Stimulated activated CD8-positive, alpha-beta memory T cell treated with anti-CD3 and anti-CD28 coated beads, Interleukin-4, amount 100 ng/mL, for 24 hours (primary cell): ENCODE measurements at regions not wholly inside any gene's neighbourhood (a gene's known extent, or its start where the extent isn't known, plus 50 kb on each side); places are given as distances from the start of the nearest gene placed in this dataset.
"Not testable (repeated sequence)": the region's sequence is repeated elsewhere in the genome, so short reads cannot be mapped to it uniquely, and the experiment has no call there.

ENCODE experiments used
- DNase-seq: peaks from one replicate; pipeline ENCODE4 v3.0.0-alpha.2; 2020; ENCODE audit warnings: low read depth

DNA sequence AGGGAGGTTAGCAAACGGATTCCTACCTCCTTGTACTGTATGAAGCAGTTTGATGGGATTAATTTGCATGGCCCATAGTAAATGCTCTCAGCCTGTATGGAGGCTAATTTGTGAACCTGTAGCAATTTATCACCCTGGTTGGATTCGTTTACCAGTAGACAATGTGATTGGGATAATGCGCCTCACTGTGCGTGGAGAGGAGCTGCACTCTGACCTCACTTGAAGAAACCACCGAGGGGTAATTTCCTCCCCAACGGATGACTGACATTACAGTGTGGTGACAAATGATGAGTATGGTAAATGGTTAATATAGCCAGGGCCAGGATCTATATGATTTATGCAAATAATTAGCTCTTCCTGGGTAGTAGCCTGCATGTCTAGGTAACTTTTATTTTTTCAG, 479.1 kb upstream of the RBFOX1 start:
- DNase-seq, result no peak

GRCh38 chr16:6852643-6853225, 479.9 kb upstream of the RBFOX1 start:
- no peak for DNase-seq

DNA sequence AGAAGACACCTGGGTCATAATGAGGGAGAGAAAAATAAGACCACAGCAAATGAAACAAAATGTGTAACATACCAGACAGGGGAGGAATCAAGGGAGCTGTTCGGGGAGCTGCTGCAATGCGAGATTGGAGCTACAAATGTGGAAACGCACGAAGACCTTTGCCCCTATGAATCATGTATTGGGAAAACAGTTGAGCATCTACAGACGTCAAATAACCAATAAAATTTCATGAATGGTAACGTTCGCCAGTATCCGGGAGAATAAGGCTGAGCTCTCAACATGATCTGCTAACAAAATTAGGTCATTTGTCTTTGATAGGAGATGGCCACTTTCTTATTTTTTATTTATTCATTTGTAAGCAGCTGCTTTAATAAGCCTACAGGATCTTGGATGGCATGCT, 486.2 kb upstream of the RBFOX1 start:
- no peak for DNase-seq

DNA sequence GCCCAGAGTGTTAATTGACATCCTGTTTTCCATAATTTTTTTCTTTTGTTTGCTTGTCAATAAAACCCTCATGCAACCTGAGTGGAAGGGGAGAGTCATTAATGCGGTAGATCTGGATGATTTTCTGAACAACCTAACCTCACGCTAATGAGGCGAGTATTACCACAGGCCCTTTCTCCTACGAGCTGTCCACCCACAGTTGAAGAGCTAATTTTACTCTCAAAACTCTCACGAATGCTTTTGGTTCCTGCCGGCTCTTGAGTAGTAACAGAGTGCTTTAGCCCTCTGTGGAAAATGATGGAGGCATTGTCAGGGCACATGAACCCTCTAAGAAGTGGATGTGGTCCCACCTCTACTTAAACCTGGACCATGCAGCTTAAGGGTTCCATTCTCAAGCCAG, 491.3 kb upstream of the RBFOX1 start:
- DNase-seq, result no peak

- no peak for DNase-seq
Measured at GRCh38 chr16:6837722-6838121, 494.9 kb upstream of the RBFOX1 start.

DNA sequence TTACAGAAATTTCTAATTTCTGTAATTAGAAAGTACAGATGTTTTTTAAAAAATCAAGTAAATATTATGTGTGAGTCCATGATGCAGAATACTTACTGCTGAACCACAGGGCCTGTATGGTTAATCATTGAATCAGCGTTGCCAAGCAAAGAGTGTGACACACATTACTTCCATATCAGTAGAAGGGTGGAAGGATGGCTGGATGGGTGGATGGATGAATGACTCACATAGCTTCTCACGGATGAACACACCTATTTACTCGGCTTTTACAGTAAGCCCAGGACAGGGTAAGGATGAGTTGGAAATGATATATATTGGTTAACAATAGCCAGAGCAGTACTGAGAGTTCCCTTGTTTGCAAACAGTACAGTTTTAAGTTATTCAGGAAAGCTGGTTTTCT, 495.9 kb upstream of the RBFOX1 start:
- DNase-seq, result no peak

GRCh38 chr16:6835941-6836340, 496.7 kb upstream of the RBFOX1 start:
- DNase-seq, result no peak

DNA sequence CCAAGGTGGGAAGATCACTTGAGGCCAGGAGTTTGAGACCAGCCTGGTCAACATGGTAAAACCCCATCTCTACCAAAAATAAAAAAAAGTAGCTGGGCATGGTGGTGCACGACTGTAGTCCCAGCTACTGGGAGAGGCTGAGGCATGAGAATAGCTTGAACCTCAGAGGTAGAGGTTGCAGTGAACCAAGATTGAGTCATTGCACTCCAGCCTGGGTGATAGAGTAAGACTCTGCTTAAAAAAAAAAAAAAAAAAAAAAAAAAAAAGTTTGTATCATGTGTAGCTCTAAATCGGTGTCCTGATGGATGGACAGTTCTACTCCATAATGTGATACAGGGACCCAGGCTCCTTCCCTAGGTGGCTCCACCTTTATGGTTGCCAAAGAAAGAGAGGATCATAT, 497.1 kb upstream of the RBFOX1 start:
- DNase-seq, result no peak

- no peak for DNase-seq
Measured at GRCh38 chr16:6828690-6829089, 504.0 kb upstream of the RBFOX1 start.

DNA sequence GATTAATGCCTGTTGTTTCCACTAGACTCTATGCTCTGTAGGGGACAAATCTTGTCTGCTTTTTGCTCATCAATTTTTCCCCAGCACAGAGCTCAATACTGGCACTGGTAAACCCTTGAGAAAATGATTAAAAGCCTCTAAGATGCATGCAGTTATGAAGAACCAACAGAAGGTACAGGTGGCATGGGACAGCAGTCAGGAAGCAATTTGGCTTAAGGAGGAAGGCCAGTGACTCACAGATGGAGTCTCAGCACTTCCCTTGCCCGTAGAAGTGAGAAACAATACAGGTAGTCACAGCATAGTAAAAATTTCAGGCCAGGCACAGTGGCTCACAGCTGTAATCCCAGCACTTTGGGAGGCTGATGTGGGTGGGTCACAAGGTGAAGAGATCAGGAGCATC, 504.7 kb upstream of the RBFOX1 start:
- no peak for DNase-seq

GRCh38 chr16:6827267-6827666, 505.4 kb upstream of the RBFOX1 start:
- no peak for DNase-seq

- DNase-seq, result no peak
Measured at GRCh38 chr16:6822041-6822440, 510.6 kb upstream of the RBFOX1 start.

GRCh38 chr16:6804461-6804860, 528.2 kb upstream of the RBFOX1 start:
- no peak for DNase-seq

GRCh38 chr16:6803176-6803575, 529.5 kb upstream of the RBFOX1 start:
- DNase-seq, result no peak

- DNase-seq, result no peak
Measured at GRCh38 chr16:6797223-6797622, 535.4 kb upstream of the RBFOX1 start.

- DNase-seq, result no peak
Measured at GRCh38 chr16:6777624-6778023, 555.0 kb upstream of the RBFOX1 start.

- DNase-seq, result no peak
Measured at GRCh38 chr16:6775712-6776111, 556.9 kb upstream of the RBFOX1 start.

GRCh38 chr16:6771956-6772355, 560.7 kb upstream of the RBFOX1 start:
- DNase-seq, result no peak

DNA sequence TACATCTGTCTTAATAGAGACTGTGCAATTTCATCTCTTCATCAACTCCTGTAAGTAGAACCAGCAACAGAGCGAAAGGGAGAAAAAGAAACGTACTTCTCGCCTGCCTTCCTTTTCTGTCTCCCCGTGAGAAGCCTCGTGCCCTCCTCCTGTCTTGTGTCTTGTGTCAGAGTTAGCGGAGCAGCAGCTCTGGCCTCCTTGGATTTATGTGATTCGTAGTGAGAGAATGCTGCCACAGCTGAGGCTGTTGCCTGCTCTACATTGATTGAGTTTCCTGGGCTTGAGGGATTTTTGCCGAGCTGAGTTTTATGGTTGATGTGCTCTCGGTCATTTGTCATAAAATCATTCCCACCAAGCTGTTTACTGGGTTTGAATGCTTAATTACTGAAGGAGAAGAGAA, 579.1 kb upstream of the RBFOX1 start:
- DNase-seq, result no peak

GRCh38 chr16:6751191-6751590, 581.5 kb upstream of the RBFOX1 start:
- DNase-seq, result no peak

DNA sequence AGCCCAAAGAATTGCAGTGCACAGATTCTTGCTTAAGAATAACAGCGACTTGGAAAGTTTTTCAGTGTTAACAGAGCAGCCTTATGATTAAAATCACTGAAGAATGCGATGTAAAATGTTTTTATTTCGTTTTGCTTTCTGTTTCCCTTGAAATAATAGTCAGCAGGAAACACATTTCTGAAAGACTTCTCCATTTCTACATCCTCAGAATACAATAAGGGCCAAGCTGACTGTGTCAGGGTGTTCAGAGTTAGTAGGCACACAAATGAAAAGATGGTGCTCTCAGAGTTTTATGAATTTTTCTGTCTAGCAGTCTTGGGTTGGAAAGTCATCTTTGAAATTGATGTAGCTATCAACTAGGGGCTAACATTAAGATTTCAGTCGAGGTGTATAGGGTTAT, 582.9 kb upstream of the RBFOX1 start:
- no peak for DNase-seq

DNA sequence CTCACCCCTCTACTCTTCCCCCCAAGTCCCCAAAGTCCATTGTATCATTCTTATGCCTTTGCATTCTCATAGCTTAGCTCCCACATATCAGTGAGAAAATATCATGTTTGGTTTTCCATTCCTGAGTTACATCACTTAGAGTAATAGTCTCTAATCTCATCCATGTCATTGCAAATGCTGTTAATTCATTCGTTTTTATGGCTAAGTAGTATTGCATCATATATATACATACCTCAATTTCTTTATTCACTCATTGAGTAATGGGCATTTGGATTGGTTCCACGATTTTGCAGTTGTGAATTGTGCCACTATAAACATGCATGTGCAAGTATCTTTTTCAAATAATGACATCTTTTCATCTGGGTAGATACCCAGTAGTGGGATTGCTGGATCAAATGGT, 596.3 kb upstream of the RBFOX1 start:
- DNase-seq, result not testable (repeated sequence)

- no peak for DNase-seq
Measured at GRCh38 chr16:6735631-6736030, 597.0 kb upstream of the RBFOX1 start.

DNA sequence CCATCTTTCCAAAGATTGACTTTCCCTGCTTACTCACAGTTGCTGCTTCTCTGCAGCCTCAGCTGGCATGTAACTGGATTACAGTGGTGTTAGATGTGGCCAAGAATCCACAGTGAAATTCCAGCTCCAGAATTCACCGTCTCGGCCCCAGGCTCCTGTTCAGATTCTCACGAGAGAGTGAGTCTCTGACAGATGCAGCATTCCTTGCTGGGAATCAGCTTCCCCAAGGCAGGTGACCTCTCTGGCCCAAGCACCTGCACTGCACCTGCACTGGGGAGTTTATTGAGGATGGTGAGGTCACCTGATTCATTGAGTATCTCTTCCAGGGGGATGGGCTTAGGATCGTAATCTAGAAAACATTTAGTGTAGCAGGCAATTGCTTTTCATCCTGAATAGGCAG, 600.5 kb upstream of the RBFOX1 start:
- no peak for DNase-seq

GRCh38 chr16:6728381-6728780, 604.3 kb upstream of the RBFOX1 start:
- no peak for DNase-seq
